Lung (tissue), 11 donors: ENCODE measurements at regions not wholly inside any gene's neighbourhood (a gene's known extent, or its start where the extent isn't known, plus 50 kb on each side); places are given as distances from the start of the nearest gene placed in this dataset.

Experiments
- ATAC-seq: fragments of 200-7000 bp; cut with Tn5 transposase; one replicate; pipeline ENCODE4 v1.9.1; 2020; ENCODE audit warnings: moderate number of reproducible peaks; ENCODE audit not compliant: insufficient read depth, low FRiP score
- DNase-seq, 3 donors: peaks; one replicate each; pipeline ENCODE4 v3.0.0-alpha.2; 2013 to 2017
- H3K27ac ChIP-seq, 2 donors: one replicate each; pipeline ENCODE4 v1.5.1; 2013; ENCODE audit warnings: mild to moderate bottlenecking in 2 of 2, moderate library complexity in 2 of 2, control low read depth in 1 of 2, inconsistent platforms in 1 of 2, low read depth in 1 of 2, low read length in 1 of 2
- H3K27me3 ChIP-seq, 3 donors: one replicate each; pipeline ENCODE4 v1.5.1; 2013; ENCODE audit warnings: low read length in 2 of 3; ENCODE audit not compliant: control insufficient read depth in 3 of 3, insufficient read depth in 3 of 3
- H3K36me3 ChIP-seq, 4 donors: one replicate each; pipeline ENCODE4 v1.5.1; 2013; ENCODE audit warnings: low read length in 4 of 4, mild to moderate bottlenecking in 1 of 4, moderate library complexity in 1 of 4; ENCODE audit not compliant: control insufficient read depth in 4 of 4, insufficient read depth in 4 of 4
- H3K4me1 ChIP-seq, 5 donors: one replicate each; pipeline ENCODE4 v1.5.1; 2013; ENCODE audit warnings: low read length in 5 of 5, mild to moderate bottlenecking in 2 of 5, moderate library complexity in 1 of 5; ENCODE audit not compliant: control insufficient read depth in 5 of 5, insufficient read depth in 5 of 5
- H3K4me3 ChIP-seq: one replicate; pipeline ENCODE4 v1.5.1; 2013; ENCODE audit warnings: mild to moderate bottlenecking, control low read depth, moderate library complexity
- H3K9ac ChIP-seq, 2 donors: one replicate each; pipeline ENCODE4 v1.5.1; 2013; ENCODE audit warnings: low read length in 2 of 2, control low read depth in 1 of 2; ENCODE audit not compliant: insufficient read depth in 1 of 2
- H3K9me3 ChIP-seq, 4 donors: one replicate each; pipeline ENCODE4 v1.5.1; 2013; ENCODE audit warnings: low read length in 3 of 4, mild to moderate bottlenecking in 1 of 4, moderate library complexity in 1 of 4; ENCODE audit not compliant: control insufficient read depth in 4 of 4, insufficient read depth in 3 of 4
- WGBS, 2 donors: extraction: QIAGEN DNeasy Blood & Tissue Kit; methylation state at CpG; one replicate each; pipeline ENCODE4 v1.1.7; 2013; 5-methylcytosine and 5-hydroxymethylcytosine counted together
- TF ChIP-seq, protein P1 (sequence below): IDR thresholded peaks from 2 replicates; pipeline ENCODE4 v1.5.1; 2012; ENCODE audit warnings: mild to moderate bottlenecking; ENCODE audit errors: control extremely low read depth, extremely low read depth
- donor health status: control.
- donor health status: control.
- donor health status: Bipolar disorder and iron deficiency.
- donor health status: healthy.
- donor health status: DM: yes; HTN: yes; CAD: no.

- no peaks in the 10 kb centered on the region for H3K36me3 ChIP-seq
- TF ChIP-seq, protein P1, sequence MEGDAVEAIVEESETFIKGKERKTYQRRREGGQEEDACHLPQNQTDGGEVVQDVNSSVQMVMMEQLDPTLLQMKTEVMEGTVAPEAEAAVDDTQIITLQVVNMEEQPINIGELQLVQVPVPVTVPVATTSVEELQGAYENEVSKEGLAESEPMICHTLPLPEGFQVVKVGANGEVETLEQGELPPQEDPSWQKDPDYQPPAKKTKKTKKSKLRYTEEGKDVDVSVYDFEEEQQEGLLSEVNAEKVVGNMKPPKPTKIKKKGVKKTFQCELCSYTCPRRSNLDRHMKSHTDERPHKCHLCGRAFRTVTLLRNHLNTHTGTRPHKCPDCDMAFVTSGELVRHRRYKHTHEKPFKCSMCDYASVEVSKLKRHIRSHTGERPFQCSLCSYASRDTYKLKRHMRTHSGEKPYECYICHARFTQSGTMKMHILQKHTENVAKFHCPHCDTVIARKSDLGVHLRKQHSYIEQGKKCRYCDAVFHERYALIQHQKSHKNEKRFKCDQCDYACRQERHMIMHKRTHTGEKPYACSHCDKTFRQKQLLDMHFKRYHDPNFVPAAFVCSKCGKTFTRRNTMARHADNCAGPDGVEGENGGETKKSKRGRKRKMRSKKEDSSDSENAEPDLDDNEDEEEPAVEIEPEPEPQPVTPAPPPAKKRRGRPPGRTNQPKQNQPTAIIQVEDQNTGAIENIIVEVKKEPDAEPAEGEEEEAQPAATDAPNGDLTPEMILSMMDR, result no peak
- H3K27ac ChIP-seq, result no peak overlapping the region
- H3K9me3 ChIP-seq, result peaks cover 0 to 7% (median 2%) of the 10 kb centered on the region in 4 donors
- H3K9ac ChIP-seq, result no peak overlapping the region
- H3K4me1 ChIP-seq, result no peaks in the 10 kb centered on the region
- no peak for DNase-seq
- 87 to 92% methylated on average over 2 of the region's 2 CpGs for WGBS, 2 donors
- no peak for ATAC-seq
- no peaks in the 10 kb centered on the region for H3K27me3 ChIP-seq
- H3K4me3 ChIP-seq, result no peak overlapping the region
Measured at GRCh38 chr12:114293571-114294302, 112.2 kb downstream of the TBX5 start.

- Histone ChIP-seq H3K27ac (no peak overlapping the region), H3K4me3 (no peak overlapping the region), H3K9me3 (peaks cover 0 to 7% (median 2%) of the 10 kb centered on the region in 4 donors), H3K9ac (no peak overlapping the region), H3K4me1 (no peaks in the 10 kb centered on the region), H3K36me3 (no peaks in the 10 kb centered on the region), H3K27me3 (no peaks in the 10 kb centered on the region)
- TF ChIP-seq, protein P1, result no peak
- ATAC-seq, result no peak
- no peak for DNase-seq
- WGBS, 2 donors, result 79 to 81% methylated on average over 3 of the region's 3 CpGs
Measured at GRCh38 chr12:114293073-114293472, 112.9 kb downstream of the TBX5 start.

- peaks cover 0 to 5% (median 2%) of the 10 kb centered on the region in 4 donors for H3K9me3 ChIP-seq
- no peak overlapping the region for H3K4me3 ChIP-seq
- H3K36me3 ChIP-seq, result no peaks in the 10 kb centered on the region
- DNase-seq, result no peak
- H3K27ac ChIP-seq, result no peak overlapping the region
- ATAC-seq, result no peak
- H3K27me3 ChIP-seq, result no peaks in the 10 kb centered on the region
- no peak overlapping the region for H3K9ac ChIP-seq
- peaks cover 0 to 2% (median 0%) of the 10 kb centered on the region in 5 donors for H3K4me1 ChIP-seq
- 73 to 79% methylated on average over 2 of the region's 2 CpGs for WGBS, 2 donors
- TF ChIP-seq, protein P1, result no peak
Measured at GRCh38 chr12:114291389-114292060, 114.4 kb downstream of the TBX5 start.
